ENCODE measurements at regions not wholly inside any gene's neighbourhood (a gene's known extent, or its start where the extent isn't known, plus 50 kb on each side); places are given as distances from the start of the nearest gene placed in this dataset.

GRCh38 chr15:88708655-88709054, 69.8 kb downstream of the ISG20 start:
- TF ChIP-seq POLR2A (IDR thresholded peaks at IDR 0.05; ENCODE audit: low read depth, low read length) (no peak), POLR2AphosphoS5 (IDR thresholded peaks at IDR 0.05; ENCODE audit: low read depth, low read length) (no peak), PAX5 (IDR thresholded peaks at IDR 0.05; ENCODE audit: insufficient read depth, low read length, severe bottlenecking) (no peak)
